GM12891 (cell line): ENCODE measurements at regions not wholly inside any gene's neighbourhood (a gene's known extent, or its start where the extent isn't known, plus 50 kb on each side); places are given as distances from the start of the nearest gene placed in this dataset.

Experiments used
- DNase-seq: peaks from one replicate; pipeline ENCODE4 v3.0.0; 2011; ENCODE audit warnings: low spot score; ENCODE audit not compliant: insufficient read length
- FAIRE-seq: peaks from 2 replicates; lab custom pipeline; 2011; peaks lifted over from hg19 to GRCh38; lab: Jason Lieb, UNC
- PAX5 ChIP-seq: IDR thresholded peaks from 2 replicates; pipeline ENCODE4 v1.6.1; 2011; ENCODE audit warnings: low read length, moderate library complexity, mild to moderate bottlenecking; ENCODE audit not compliant: insufficient read depth, severe bottlenecking
- POLR2A ChIP-seq: IDR thresholded peaks from 2 replicates; pipeline ENCODE4 v1.6.1; 2011; ENCODE audit warnings: low read depth, low read length, control low read depth
- POLR2AphosphoS5 ChIP-seq: IDR thresholded peaks from 2 replicates; pipeline ENCODE4 v1.6.1; 2011; ENCODE audit warnings: low read depth, low read length, control low read depth
- POU2F2 ChIP-seq: IDR thresholded peaks from 2 replicates; pipeline ENCODE4 v1.6.1; 2011; ENCODE audit warnings: low read depth, mild to moderate bottlenecking, control low read depth, low read length, moderate library complexity
- SPI1 ChIP-seq: IDR thresholded peaks from 2 replicates; pipeline ENCODE4 v1.6.1; 2011; ENCODE audit warnings: low read depth, low read length, control low read depth
- TAF1 ChIP-seq: IDR thresholded peaks from 2 replicates; pipeline ENCODE4 v1.6.1; 2011; ENCODE audit warnings: low read depth, low read length, control low read depth

GRCh38 chr6:104401926-104402325 is 457.8 kb downstream of the HACE1 start:
- DNase-seq (no peak), FAIRE-seq (no peak)
- TF ChIP-seq TAF1 (no peak), POLR2A (no peak), PAX5 (no peak), POLR2AphosphoS5 (no peak)

DNA sequence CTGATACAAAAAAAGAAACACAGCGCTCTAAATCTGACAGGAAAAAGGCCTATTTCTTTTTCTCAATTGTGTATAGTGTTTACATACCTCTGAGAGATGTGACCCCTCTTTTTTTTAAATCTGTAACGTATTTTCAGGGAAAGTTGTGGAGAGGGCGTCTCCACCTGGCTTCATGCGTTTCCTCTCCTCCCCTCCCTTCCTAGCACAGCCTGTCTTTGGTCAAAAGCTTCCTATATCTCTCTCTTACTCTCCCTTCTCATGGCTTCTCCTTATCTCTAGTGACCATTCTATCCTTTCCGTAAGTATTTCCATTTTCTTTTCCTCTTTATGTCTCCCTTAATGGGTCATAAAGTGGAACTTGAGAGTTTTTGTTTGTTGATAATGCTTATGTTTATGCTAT is 458.9 kb downstream of the HACE1 start:
- DNase-seq, result no peak
- TF ChIP-seq PAX5 (no peak), POLR2A (no peak), TAF1 (no peak), POLR2AphosphoS5 (no peak), SPI1 (no peak), POU2F2 (no peak)
- FAIRE-seq, result no peak

DNA sequence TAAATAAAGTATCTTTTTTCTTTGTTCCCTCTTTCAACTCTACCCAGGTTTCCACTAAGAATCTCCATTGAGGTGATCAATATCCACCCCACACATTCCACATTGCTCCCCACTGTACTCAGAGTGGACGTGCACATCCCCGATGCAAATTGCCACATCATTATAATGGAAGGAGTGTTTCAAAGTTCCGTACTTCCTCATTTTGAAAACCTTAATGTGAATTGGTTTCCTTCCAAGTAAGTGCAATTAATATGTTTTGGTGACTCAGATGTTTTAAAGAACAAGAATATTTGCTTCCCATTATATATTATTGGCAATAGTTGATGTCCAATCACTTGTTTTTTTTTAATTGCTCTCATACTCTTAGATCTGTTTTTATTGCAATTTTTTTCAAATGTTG is 463.6 kb downstream of the HACE1 start:
- no peak for FAIRE-seq
- TF ChIP-seq TAF1, result no peak
- TF ChIP-seq POU2F2, result no peak
- TF ChIP-seq POLR2A, result no peak
- no peak for TF ChIP-seq PAX5
- TF ChIP-seq SPI1, result no peak
- no peak for TF ChIP-seq POLR2AphosphoS5
- DNase-seq, result no peak

DNA sequence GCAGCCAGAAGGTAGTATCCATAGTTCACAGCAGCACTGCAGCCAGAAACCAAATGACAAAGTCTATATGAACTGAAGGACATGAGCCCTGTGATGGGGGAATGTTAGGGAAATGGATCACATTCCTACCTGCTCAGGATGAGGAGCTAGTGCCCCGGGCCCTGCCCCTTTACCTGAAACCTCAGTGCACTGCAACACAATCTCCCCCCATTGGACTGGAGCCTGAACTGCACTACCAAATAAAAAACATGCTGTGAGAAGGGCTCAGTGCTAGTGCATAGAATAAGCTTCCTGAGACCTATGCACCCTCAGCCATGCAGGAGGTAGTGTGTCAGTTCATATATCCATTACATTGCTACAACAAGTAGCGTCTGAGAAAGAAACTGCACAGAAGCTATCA is 477.8 kb downstream of the HACE1 start:
- TF ChIP-seq SPI1 (no peak), POLR2A (no peak), POLR2AphosphoS5 (no peak), TAF1 (no peak), PAX5 (no peak), POU2F2 (no peak)
- no peak for DNase-seq

DNA sequence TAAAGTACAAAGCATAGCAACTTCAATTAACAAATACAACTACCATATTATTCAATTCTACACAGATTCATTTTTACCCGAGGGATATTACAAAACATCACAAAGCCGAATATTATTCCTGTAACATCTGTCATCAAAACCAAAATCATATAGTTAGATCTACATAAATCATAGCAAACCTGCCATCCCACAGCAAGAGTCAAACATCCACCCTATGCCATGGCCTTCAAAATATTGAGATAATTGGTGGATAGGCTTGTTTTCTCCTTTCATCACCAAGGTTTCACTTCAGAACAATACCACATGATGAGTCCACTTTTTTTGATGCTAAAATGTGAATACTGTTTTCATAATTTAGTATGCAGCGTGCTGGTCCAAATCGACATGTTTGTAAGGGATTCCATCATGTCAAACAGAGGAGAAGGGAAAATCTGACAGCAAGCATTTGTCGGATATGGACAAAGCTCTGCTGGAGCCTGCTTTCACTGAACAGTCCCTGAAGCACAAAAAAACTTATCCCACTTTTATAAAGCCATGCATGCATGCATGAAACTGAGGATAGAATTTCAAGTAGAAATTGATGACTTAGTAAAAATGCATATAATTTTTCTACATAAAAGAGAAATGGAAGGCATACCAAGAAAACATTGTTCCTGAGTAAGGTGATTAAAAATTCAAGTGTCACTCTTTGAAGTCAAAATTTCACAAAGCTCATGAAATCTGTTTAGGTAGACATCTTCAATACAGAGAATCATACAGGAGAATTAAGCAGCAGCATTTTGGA is 494.1 kb downstream of the HACE1 start:
- DNase-seq (no peak), FAIRE-seq (no peak)
- TF ChIP-seq POU2F2, result no peak
- TF ChIP-seq PAX5, result no peak
- TF ChIP-seq POLR2AphosphoS5, result no peak
- TF ChIP-seq TAF1, result no peak
- TF ChIP-seq POLR2A, result no peak
- no peak for TF ChIP-seq SPI1

More for the DNA sequence above, 477.8 kb downstream of the HACE1 start:
- no peak for FAIRE-seq

DNA sequence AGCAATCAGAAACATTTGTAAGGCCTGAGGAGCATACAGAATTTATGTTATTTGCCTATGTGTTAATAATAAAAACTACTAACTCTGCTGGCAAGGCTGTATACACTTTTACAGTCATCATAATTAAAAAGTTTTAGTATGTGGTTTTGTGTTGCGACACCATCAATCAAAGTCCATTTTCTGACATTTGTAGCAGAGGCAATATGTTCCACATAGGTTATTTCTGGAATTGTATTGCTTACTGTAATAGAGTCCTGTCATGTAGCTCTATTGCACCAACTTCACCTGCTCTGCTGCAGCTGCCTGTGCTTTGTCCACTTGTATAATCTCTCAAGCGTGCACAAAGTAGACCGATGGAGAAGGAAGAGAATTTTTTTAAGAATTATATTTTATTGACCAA is 501.8 kb downstream of the HACE1 start:
- FAIRE-seq (no peak), DNase-seq (no peak)
- TF ChIP-seq SPI1, result no peak
- TF ChIP-seq POLR2A, result no peak
- TF ChIP-seq POLR2AphosphoS5, result no peak
- no peak for TF ChIP-seq PAX5
- TF ChIP-seq TAF1, result no peak
- no peak for TF ChIP-seq POU2F2

- TF ChIP-seq PAX5 (no peak), POLR2A (no peak), POLR2AphosphoS5 (no peak), SPI1 (no peak), TAF1 (no peak)
- FAIRE-seq, result no peak
- DNase-seq, result no peak
These were observed 503.5 kb downstream of the HACE1 start for GRCh38 chr6:104356197-104356596.

DNA sequence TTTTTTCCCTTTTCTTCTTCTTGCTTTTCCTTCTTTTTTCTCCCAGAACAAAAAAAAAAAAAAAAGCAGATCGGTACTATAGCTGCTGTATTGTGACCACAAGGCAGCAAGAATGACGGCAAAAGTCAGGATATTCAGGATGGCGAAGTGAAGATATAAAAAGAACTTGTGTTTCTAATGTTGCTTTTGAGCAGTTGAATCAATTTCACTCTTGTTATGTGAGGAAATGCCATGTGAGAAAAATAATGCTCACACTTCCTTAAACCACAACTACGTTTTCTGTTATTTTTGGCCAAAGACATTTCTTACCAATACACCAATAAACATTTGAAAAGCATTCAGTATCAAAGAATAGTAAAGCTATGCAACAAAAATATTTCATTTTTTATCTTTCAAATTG is 510.5 kb downstream of the HACE1 start:
- DNase-seq (no peak), FAIRE-seq (no peak)
- TF ChIP-seq SPI1 (no peak), TAF1 (no peak), POU2F2 (no peak), POLR2AphosphoS5 (no peak), PAX5 (no peak), POLR2A (no peak)

DNA sequence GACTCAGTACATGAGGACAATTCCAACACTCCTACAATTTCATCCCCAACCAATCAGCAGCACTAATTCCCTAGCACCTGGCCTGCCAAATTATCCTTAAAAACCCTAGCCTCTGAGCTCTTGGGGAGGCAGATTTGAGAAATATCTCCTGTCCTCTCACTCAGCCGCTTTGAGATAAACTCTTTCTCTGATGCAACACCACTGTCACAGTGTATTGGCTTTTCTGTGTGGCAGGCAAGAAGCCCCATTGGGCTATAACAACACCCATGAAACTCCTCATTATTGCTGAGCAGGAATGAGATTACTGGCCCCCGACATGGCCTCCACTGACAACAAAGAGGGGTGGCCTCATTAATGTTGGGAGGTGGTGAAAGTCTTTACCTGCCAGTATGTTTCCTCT is 515.5 kb downstream of the HACE1 start:
- no peak for TF ChIP-seq PAX5
- FAIRE-seq (no peak), DNase-seq (no peak)

DNA sequence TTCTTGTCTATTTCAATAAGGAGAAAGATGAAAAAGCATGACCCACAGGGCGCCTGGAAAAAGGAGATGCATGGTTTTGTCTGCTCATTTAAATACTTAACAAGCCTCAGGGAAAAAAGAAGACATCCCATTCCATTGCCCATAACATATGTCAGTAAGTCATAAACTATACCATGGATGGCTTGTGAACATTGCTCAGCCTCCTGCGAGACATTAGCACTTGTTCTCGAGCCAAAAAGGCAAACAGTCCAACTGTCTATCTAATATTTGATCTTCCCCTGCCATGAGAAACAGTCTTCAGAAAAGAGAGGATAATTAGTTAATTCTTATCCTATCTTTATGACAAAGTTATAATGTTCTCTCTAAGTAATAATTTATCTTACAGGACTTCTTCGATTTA is 527.4 kb downstream of the HACE1 start:
- DNase-seq (no peak), FAIRE-seq (no peak)
- TF ChIP-seq PAX5 (no peak), SPI1 (no peak), TAF1 (no peak), POU2F2 (no peak), POLR2A (no peak), POLR2AphosphoS5 (no peak)
